ENCODE measurements at regions not wholly inside any gene's neighbourhood (a gene's known extent, or its start where the extent isn't known, plus 50 kb on each side); places are given as distances from the start of the nearest gene placed in this dataset.

GRCh38 chr18:51721996-51722395 lies 524.5 kb upstream of the MEX3C start:
- CTCF ChIA-PET, result no interaction called here
- no peak for DNase-seq (ENCODE audit: low read depth)
- Histone ChIP-seq H3K36me3 (ENCODE audit: control insufficient read depth, insufficient read depth, low read length) (no peaks in the 10 kb centered on the region), H3K27me3 (ENCODE audit: control insufficient read depth, insufficient read depth, low read length) (no peaks in the 10 kb centered on the region), H3K4me3 (ENCODE audit: low read depth, low read length) (no peak overlapping the region)
- TF ChIP-seq, protein P1, sequence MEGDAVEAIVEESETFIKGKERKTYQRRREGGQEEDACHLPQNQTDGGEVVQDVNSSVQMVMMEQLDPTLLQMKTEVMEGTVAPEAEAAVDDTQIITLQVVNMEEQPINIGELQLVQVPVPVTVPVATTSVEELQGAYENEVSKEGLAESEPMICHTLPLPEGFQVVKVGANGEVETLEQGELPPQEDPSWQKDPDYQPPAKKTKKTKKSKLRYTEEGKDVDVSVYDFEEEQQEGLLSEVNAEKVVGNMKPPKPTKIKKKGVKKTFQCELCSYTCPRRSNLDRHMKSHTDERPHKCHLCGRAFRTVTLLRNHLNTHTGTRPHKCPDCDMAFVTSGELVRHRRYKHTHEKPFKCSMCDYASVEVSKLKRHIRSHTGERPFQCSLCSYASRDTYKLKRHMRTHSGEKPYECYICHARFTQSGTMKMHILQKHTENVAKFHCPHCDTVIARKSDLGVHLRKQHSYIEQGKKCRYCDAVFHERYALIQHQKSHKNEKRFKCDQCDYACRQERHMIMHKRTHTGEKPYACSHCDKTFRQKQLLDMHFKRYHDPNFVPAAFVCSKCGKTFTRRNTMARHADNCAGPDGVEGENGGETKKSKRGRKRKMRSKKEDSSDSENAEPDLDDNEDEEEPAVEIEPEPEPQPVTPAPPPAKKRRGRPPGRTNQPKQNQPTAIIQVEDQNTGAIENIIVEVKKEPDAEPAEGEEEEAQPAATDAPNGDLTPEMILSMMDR (IDR thresholded peaks at IDR 0.05; ENCODE audit: insufficient read depth, low read depth, low read length), result no peak
- POLR2A ChIA-PET, result no interaction called here

DNA sequence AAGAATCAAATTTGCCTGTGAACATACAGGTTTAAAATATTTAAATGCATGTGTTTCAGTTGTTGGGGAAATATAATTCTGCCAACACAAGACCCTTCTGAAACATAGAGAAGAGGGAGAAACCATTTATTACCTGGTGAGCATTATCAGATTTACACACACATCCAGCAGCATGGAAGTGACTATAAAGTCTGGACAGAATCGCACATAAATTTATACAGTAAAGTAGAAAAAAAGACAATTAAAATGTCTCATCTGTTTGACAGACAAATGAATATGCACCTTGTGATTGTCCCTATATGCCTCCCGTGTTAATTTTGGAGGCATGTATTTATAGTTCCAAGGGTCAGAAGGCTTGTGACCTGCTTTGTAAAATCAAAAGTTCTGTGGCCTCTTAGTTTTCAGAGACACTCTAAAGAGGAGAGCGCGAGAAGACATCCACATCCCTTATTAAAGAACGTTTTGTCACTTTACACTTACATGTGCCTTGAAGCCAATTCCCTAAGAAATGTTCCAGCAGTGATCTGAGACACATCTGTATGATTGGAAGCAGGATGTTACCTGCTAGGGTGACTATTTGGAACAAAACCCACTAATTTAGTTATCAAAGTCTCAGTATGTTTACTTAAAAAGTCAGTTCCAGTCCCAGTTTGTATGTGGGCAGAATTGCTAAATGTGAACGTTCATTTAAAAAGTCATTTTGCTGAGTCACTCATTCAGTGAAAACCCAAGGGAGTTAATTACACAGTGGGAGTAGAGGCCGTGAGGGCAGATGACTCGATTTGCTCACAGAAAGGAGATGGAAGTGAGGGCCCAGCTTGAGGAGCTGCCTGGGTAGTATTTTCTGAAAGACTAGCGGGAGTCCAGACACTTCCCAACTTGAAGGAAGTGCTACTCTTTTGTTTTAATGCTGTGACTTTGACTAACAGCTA lies 527.6 kb upstream of the MEX3C start:
- no peak overlapping the region for H3K4me3 ChIP-seq (ENCODE audit: low read depth, low read length)
- ChIA-PET POLR2A (no interaction called here), CTCF (no interaction called here)
- no peaks in the 10 kb centered on the region for H3K36me3 ChIP-seq (ENCODE audit: control insufficient read depth, insufficient read depth, low read length)
- TF ChIP-seq, protein P1 (IDR thresholded peaks at IDR 0.05; ENCODE audit: insufficient read depth, low read depth, low read length), result no peak
- no peak for DNase-seq (ENCODE audit: low read depth)
- H3K27me3 ChIP-seq (ENCODE audit: control insufficient read depth, insufficient read depth, low read length), result no peaks in the 10 kb centered on the region

DNA sequence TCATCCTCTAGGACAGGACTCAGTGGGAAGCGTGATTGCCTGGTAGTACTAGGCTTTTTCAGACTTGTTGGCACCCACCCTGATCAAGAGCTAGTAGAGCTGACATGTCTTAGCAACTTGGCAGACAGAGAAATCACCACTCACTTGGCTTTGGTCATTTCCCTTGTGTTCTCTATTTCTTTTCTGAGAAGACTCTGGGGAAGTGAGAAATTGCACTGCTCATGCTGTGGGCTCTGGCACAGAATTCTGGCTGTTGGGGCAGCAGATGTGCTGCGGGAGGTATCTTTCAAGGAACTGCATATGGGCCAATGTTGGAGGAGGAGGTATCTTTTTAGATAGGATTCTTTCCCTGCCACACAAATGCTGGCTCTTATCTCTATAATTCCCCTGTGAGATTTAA lies 529.1 kb upstream of the MEX3C start:
- POLR2A ChIA-PET, result no interaction called here
- CTCF ChIA-PET, result no interaction called here
- H3K27me3 ChIP-seq (ENCODE audit: control insufficient read depth, insufficient read depth, low read length), result no peaks in the 10 kb centered on the region
- TF ChIP-seq, protein P1 (IDR thresholded peaks at IDR 0.05; ENCODE audit: insufficient read depth, low read depth, low read length), result no peak
- no peak for DNase-seq (ENCODE audit: low read depth)
- H3K36me3 ChIP-seq (ENCODE audit: control insufficient read depth, insufficient read depth, low read length), result no peaks in the 10 kb centered on the region
- no peak overlapping the region for H3K4me3 ChIP-seq (ENCODE audit: low read depth, low read length)

GRCh38 chr18:51727780-51728179 lies 530.3 kb upstream of the MEX3C start:
- Histone ChIP-seq H3K27me3 (ENCODE audit: control insufficient read depth, insufficient read depth, low read length) (no peaks in the 10 kb centered on the region), H3K36me3 (ENCODE audit: control insufficient read depth, insufficient read depth, low read length) (no peaks in the 10 kb centered on the region), H3K4me3 (ENCODE audit: low read depth, low read length) (no peak overlapping the region)
- no peak for DNase-seq (ENCODE audit: low read depth)
- TF ChIP-seq, protein P1 (IDR thresholded peaks at IDR 0.05; ENCODE audit: insufficient read depth, low read depth, low read length), result no peak
- ChIA-PET CTCF (no interaction called here), POLR2A (no interaction called here)

- ChIA-PET POLR2A (no interaction called here), CTCF (no interaction called here)
- Histone ChIP-seq H3K36me3 (ENCODE audit: control insufficient read depth, insufficient read depth, low read length) (no peaks in the 10 kb centered on the region), H3K4me3 (ENCODE audit: low read depth, low read length) (no peak overlapping the region), H3K27me3 (ENCODE audit: control insufficient read depth, insufficient read depth, low read length) (no peaks in the 10 kb centered on the region)
- DNase-seq (ENCODE audit: low read depth), result no peak
- TF ChIP-seq, protein P1 (IDR thresholded peaks at IDR 0.05; ENCODE audit: insufficient read depth, low read depth, low read length), result no peak
These were observed 533.6 kb upstream of the MEX3C start for GRCh38 chr18:51731070-51731469.
